ENCODE measurements at regions not wholly inside any gene's neighbourhood (a gene's known extent, or its start where the extent isn't known, plus 50 kb on each side); places are given as distances from the start of the nearest gene placed in this dataset.
"Not testable (repeated sequence)": the region's sequence is repeated elsewhere in the genome, so short reads cannot be mapped to it uniquely, and the experiment has no call there.

- no peak for DNase-seq (ENCODE audit: low read depth)
Observed at GRCh38 chr1:4468804-4469514, 185.4 kb upstream of the AJAP1 start.

- no peak for DNase-seq (ENCODE audit: low read depth)
Observed at GRCh38 chr1:4476394-4476793, 178.0 kb upstream of the AJAP1 start.

GRCh38 chr1:4481451-4481850 is 173.0 kb upstream of the AJAP1 start:
- no peak for DNase-seq (ENCODE audit: low read depth)

GRCh38 chr1:4482526-4482925 is 171.9 kb upstream of the AJAP1 start:
- DNase-seq (ENCODE audit: low read depth) = no peak

GRCh38 chr1:4483021-4483625 is 171.3 kb upstream of the AJAP1 start:
- DNase-seq (ENCODE audit: low read depth) = no peak

- no peak for DNase-seq (ENCODE audit: low read depth)
Observed at GRCh38 chr1:4485398-4485797, 169.0 kb upstream of the AJAP1 start.

GRCh38 chr1:4485878-4486277 is 168.5 kb upstream of the AJAP1 start:
- no peak for DNase-seq (ENCODE audit: low read depth)

- no peak for DNase-seq (ENCODE audit: low read depth)
Observed at GRCh38 chr1:4486408-4487120, 167.8 kb upstream of the AJAP1 start.

- no peak for DNase-seq (ENCODE audit: low read depth)
Observed at GRCh38 chr1:4488018-4488417, 166.4 kb upstream of the AJAP1 start.

GRCh38 chr1:4489486-4489885 is 164.9 kb upstream of the AJAP1 start:
- DNase-seq (ENCODE audit: low read depth) = no peak

- DNase-seq (ENCODE audit: low read depth) = not testable (repeated sequence)
Observed at GRCh38 chr1:4489992-4490391, 164.4 kb upstream of the AJAP1 start.

- DNase-seq (ENCODE audit: low read depth) = no peak
Observed at GRCh38 chr1:4494027-4494426, 160.4 kb upstream of the AJAP1 start.

GRCh38 chr1:4494558-4494957 is 159.9 kb upstream of the AJAP1 start:
- DNase-seq (ENCODE audit: low read depth) = no peak

GRCh38 chr1:4495809-4496208 is 158.6 kb upstream of the AJAP1 start:
- DNase-seq (ENCODE audit: low read depth) = no peak

- no peak for DNase-seq (ENCODE audit: low read depth)
Observed at GRCh38 chr1:4500441-4500840, 154.0 kb upstream of the AJAP1 start.

- DNase-seq (ENCODE audit: low read depth) = no peak
Observed at GRCh38 chr1:4506591-4506990, 147.8 kb upstream of the AJAP1 start.

GRCh38 chr1:4509206-4509605 is 145.2 kb upstream of the AJAP1 start:
- no peak for DNase-seq (ENCODE audit: low read depth)

- DNase-seq (ENCODE audit: low read depth) = no peak
Observed at GRCh38 chr1:4510276-4510691, 144.1 kb upstream of the AJAP1 start.

GRCh38 chr1:4511374-4511773 is 143.0 kb upstream of the AJAP1 start:
- DNase-seq (ENCODE audit: low read depth) = no peak

- DNase-seq (ENCODE audit: low read depth) = no peak
Observed at GRCh38 chr1:4512636-4513035, 141.8 kb upstream of the AJAP1 start.

- no peak for DNase-seq (ENCODE audit: low read depth)
Observed at GRCh38 chr1:4513685-4514084, 140.7 kb upstream of the AJAP1 start.

GRCh38 chr1:4515727-4516289 is 138.6 kb upstream of the AJAP1 start:
- no peak for DNase-seq (ENCODE audit: low read depth)

Measured in HT1080 (cell line).